GM21390 (cell line): ENCODE measurements at regions not wholly inside any gene's neighbourhood (a gene's known extent, or its start where the extent isn't known, plus 50 kb on each side); places are given as distances from the start of the nearest gene placed in this dataset.
A peak's percentile ranks its signal among the peaks of the same experiment; 100 is the strongest.

Source experiments
- ATAC-seq: cut with Tn5 transposase; IDR thresholded peaks from one replicate; pipeline ENCODE4 v1.9.1; 2021; ENCODE audit not compliant: unreplicated experiment

DNA sequence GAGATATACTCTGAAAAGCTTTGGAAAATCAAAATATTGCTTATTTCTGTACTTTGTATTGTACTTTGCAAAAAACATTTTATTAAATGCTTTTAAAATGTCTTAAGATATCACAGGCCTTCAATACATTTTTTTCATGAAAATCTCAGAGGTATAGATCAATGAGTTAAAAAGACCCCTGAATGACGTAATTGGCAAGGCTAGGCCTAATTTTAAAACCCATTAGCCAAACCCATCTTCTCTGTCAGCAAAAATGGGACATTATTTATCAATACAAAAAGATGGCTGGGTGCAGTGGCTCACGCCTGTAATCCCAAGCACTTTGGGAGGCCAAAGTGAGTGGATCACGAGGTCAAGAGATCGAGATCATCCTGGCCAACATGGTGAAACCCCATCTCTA lies 84.8 kb upstream of the PAK5 start:
- ATAC-seq, result no peak

DNA sequence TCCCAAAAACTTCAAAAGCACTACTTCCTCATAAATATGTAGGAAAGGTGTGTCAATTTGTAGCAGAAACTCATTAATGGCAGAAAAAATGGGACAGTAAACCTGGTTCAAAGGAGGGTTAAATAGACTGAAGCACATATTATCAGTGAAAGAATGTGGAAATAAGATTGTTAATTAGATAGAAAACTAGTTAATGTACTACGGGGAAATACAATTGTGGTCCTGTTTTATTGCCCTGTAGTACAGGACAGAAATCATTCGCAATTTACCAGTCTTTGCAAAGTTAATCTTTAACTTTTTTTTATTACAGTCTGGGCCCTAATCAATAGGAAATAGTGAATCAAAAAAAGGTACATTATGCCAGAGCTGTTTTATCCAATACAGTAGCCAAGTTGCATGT lies 82.0 kb upstream of the PAK5 start:
- no peak for ATAC-seq

DNA sequence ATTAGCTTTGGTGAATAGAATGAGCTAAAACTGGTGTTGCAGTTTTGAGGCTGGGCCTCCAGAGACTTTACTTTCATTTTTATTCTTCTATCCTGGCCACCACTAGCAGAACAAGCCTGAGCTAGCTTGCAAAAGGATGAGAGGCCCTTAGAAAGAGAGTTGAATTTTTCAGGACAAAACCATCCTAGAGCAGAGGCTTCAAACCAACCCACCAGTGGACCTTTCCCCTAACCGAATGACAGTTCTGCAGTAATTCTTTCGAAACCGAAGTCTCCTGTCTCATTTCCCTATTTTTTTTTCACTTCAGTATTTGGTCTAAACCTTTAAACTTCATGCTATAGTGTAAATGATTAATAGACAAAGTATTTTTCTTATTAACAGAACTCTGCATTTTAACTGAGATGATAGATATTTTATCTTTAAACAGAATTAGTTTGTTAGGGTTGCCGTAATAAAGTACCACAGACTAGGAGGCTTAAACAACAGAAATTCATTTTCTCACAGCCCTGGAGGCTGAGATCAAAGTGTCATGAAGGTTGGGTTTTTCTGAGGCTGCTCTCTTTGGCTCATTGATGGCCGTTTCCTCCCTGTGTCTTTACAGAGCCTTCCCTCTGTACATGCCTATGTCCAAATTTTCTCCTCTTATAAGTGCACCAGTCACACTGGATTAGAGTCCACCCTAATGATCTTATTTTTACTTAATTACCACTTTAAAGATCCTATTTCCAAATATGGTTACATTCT lies 80.6 kb upstream of the PAK5 start:
- peak; percentile 77 for ATAC-seq

DNA sequence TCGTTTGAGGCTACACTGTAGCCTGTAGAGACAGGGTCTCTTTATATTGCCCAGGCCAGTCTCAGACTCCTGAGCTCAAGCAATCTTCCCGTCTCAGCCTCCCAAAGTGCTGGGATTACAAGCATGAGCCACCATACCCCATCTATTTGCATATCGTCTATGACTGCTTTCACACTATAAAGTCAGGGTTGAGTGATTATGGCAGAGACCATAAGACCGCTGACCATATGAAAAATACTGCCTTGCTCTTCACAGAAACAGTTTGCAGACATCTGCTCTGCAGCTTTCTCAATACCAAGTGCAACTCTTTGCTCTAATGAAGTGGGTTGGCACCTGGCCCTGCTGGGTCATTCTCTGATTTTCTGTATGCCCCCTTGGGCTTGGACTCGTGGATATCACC lies 79.5 kb upstream of the PAK5 start:
- ATAC-seq, result no peak

DNA sequence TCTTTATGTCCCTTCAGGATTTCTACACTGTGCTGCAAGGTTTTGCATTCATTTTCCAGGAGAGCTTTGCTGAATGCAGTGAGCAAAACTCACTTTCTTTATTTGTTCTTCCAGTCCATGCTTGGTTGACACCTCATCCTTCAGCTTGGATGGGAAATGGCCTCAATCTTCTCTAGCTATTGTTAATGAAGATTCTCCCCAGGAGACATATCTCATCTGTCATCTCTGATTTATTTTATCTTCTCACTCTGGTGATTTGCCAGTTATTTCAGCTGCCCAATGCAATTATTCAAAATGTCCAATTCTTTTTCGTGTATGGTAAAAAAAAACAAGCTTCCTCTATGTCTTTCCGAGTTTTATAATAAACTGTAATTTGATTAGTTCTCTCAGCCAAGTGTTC lies 77.9 kb upstream of the PAK5 start:
- ATAC-seq, result no peak

DNA sequence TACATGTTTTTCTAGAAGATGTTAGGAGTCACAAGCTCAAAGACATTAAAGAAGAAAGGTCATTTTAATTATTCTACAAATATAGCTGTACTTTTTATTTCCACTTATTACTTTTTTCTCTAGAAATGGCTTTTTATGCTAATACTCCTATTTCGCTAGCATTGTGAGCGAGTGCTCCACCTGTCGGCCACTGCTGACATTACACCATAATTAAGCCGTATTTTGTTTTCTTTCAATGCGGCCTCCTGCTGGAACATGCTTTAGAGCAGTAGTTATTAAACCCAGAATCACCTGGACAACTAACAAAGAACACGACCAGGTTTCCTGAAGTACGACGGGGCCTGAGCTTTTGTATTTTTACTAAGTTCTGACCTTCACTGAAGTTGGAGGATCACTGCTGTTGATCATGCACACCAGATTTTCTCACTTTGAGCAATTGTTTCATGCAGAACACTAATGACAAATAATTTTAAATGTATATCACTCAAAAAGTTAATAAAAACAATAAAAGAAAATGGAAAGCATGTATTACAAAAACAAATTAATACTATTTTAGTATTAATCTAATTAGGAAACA lies 74.1 kb upstream of the PAK5 start:
- no peak for ATAC-seq

DNA sequence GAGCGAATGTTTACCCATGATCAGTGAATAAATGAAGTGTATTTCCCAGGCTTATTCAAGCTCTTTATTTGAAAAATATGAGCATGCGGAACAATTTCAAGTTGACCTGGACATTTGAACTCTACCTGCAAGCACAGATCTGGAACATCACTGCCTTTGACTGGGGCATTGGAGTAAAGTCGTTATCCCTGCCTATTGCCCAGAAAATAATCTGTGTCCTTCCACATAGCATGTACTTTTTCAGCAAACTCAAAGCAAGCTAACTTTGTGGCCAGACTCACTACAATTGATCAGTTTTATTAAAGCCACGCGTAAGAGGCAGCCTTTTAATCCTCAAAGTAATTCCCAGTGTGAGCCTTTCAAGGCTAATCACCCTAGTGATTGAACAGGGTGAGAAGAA lies 73.4 kb upstream of the PAK5 start:
- ATAC-seq, result no peak

DNA sequence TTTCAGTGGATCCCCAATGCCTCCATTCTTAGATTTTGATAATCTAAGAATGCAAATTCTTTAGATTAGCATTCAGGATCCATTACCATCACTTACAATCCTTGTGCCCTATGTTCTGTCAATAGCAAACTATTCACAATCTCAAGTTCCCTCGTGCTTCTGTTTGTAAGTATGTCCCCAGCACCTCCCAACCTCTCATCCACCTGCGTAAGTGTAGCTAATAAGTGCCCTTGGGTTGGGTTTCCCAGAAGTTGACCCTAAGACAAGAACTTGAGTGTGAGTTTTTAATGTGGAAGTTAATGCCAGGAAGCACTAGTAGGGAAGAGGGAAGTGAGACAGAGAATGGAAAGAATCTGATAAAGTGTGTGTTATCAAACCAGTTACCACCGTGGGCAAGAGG lies 72.6 kb upstream of the PAK5 start:
- no peak for ATAC-seq

DNA sequence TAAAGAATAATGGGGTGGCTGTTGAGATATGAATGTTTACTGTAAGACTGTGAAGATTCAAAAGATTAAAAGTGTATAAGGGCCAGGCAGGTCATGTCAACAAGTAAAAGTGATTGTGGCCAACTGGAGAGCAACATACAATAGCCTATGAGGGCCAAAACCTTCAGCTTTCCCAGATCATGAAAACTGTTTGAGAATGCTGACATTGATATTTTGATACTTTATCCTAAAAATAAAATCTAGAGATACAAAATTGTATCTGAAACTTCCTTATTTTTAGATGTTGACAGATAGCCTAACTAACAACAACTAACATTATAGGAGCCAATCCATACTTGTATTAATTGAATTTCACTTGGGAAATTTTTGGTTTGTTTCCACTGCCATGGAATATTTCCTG lies 70.3 kb upstream of the PAK5 start:
- ATAC-seq, result no peak

DNA sequence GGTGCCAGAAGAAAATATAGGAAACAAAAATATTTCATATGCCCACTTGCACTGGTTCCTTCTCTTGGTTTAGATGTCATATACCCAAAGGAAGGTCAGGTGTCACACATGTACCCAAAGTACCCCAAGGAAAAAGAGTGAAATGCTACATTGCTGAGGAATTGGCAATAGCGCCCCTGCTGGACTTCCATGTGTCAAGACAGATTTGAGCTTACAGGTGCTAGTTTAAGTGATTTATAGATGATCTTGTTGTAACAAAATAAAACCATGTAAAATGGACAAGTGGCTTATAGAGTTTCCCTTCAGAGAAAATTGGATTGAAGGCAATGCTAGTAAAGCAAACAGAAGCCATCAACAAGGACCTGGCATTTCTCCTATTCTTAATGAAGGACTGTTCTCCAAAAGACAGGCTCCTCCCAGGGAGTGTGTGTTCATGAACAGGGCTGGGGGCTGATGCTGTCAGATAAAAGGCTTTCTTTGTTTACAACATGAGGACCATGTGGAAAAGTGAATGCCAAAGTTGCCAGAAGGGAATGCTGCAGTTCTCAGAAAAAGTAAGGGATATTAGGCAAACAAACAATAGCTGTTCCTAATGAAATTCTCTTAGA lies 64.3 kb upstream of the PAK5 start:
- no peak for ATAC-seq

DNA sequence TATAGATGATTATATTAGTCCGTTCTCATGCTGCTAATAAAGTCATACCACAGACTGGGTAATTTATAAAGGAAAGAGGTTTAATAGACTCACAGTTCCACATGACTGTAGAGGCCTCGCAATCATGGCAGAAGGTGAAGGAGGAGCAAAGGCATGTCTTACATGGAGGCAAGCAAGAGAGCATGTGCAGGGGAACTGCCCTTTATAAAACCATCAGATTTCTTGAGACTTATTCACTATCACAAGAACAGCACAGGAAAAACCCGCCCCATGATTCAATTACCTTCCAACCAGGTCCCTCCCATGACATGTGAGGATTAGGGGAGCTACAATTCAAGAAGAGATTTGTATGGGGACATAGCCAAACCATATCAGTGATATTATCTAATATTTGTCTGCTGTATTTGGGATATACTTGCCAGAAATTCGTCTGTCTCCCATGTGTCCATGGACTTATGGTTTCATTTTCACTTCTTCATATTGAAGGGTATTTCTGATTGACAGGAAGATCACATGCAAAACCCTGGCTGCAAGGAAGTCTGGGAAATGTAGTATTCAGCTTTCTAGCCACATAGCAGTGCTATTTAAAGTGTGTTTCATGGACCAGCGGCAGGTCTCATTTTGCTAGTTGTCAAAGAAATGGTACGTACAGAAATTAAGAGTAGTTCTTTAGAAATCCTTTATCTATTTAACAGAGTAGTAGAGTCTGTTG lies 50.5 kb upstream of the PAK5 start:
- ATAC-seq, result no peak
